CD4-positive, alpha-beta T cell treated with Interleukin-21 for 1 hour (primary cell): ENCODE measurements at regions not wholly inside any gene's neighbourhood (a gene's known extent, or its start where the extent isn't known, plus 50 kb on each side); places are given as distances from the start of the nearest gene placed in this dataset.

Experiments used
- DNase-seq: peaks from one replicate; pipeline ENCODE4 v3.0.0-alpha.2; 2020

GRCh38 chr11:91209306-91209705 lies 986.5 kb upstream of the CHORDC1 start:
- DNase-seq: no peak

- DNase-seq: no peak
Observed at GRCh38 chr11:91199866-91200265, 977.0 kb upstream of the CHORDC1 start.

- DNase-seq: no peak
Observed at GRCh38 chr11:91194546-91194945, 971.7 kb upstream of the CHORDC1 start.

GRCh38 chr11:91188484-91188883 lies 965.6 kb upstream of the CHORDC1 start:
- DNase-seq: no peak

GRCh38 chr11:91187314-91187713 lies 964.5 kb upstream of the CHORDC1 start:
- DNase-seq: no peak

GRCh38 chr11:91178366-91178765 lies 955.5 kb upstream of the CHORDC1 start:
- DNase-seq: no peak

GRCh38 chr11:91174734-91175133 lies 951.9 kb upstream of the CHORDC1 start:
- no peak for DNase-seq

- DNase-seq: no peak
Observed at GRCh38 chr11:91174193-91174592, 951.3 kb upstream of the CHORDC1 start.

GRCh38 chr11:91173701-91174100 lies 950.9 kb upstream of the CHORDC1 start:
- DNase-seq: no peak

- no peak for DNase-seq
Observed at GRCh38 chr11:91170711-91171110, 947.9 kb upstream of the CHORDC1 start.

- DNase-seq: no peak
Observed at GRCh38 chr11:91164452-91164822, 941.6 kb upstream of the CHORDC1 start.

GRCh38 chr11:91163619-91164451 lies 941.0 kb upstream of the CHORDC1 start:
- no peak for DNase-seq

GRCh38 chr11:91160661-91161060 lies 937.8 kb upstream of the CHORDC1 start:
- no peak for DNase-seq

GRCh38 chr11:91158891-91159537 lies 936.2 kb upstream of the CHORDC1 start:
- no peak for DNase-seq

- DNase-seq: no peak
Observed at GRCh38 chr11:91158297-91158696, 935.4 kb upstream of the CHORDC1 start.

GRCh38 chr11:91156041-91156440 lies 933.2 kb upstream of the CHORDC1 start:
- no peak for DNase-seq

- DNase-seq: no peak
Observed at GRCh38 chr11:91147885-91148284, 925.0 kb upstream of the CHORDC1 start.

GRCh38 chr11:91141655-91142054 lies 918.8 kb upstream of the CHORDC1 start:
- DNase-seq: no peak

GRCh38 chr11:91136631-91137030 lies 913.8 kb upstream of the CHORDC1 start:
- no peak for DNase-seq

GRCh38 chr11:91133361-91133760 lies 910.5 kb upstream of the CHORDC1 start:
- DNase-seq: no peak

GRCh38 chr11:91129596-91129995 lies 906.7 kb upstream of the CHORDC1 start:
- no peak for DNase-seq

GRCh38 chr11:91124363-91124762 lies 901.5 kb upstream of the CHORDC1 start:
- no peak for DNase-seq

- DNase-seq: no peak
Observed at GRCh38 chr11:91115116-91115515, 892.3 kb upstream of the CHORDC1 start.

GRCh38 chr11:91104237-91104636 lies 881.4 kb upstream of the CHORDC1 start:
- DNase-seq: no peak

- DNase-seq: no peak
Observed at GRCh38 chr11:91100427-91100826, 877.6 kb upstream of the CHORDC1 start.
